ENCODE measurements at regions not wholly inside any gene's neighbourhood (a gene's known extent, or its start where the extent isn't known, plus 50 kb on each side); places are given as distances from the start of the nearest gene placed in this dataset.

- ChIA-PET CTCF (no interaction called here), POLR2A (no interaction called here)
- no peak for TF ChIP-seq CTCF (IDR thresholded peaks at IDR 0.05; ENCODE audit: insufficient read depth, low read length, missing control alignments)
- no peak for DNase-seq (ENCODE audit: low read depth, low spot score)
- H3K4me3 ChIP-seq (ENCODE audit: low read depth, low read length), result no peak overlapping the region
Observed at GRCh38 chr1:98428864-98429263, 232.7 kb upstream of the SNX7 start.

DNA sequence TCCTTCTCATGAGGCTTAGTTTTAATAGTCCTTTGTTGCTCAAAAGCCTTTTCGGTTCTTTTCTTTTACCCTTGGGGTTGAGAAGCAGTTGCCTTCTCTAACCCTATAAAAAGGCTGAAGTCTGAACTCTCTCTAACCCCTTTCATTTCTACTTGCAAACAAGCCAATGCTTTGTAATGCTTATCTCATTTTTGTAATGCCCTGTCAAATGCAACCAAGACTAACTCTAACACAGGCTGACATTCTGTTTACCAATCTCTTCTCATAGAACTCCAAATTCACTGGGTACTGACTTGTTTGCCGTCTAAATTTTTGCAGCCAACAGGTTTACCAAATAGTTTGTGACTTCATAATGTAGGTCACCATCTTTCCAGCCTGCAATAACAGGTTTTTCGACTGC, 233.9 kb upstream of the SNX7 start:
- ChIA-PET POLR2A (no interaction called here), CTCF (no interaction called here)
- TF ChIP-seq CTCF (IDR thresholded peaks at IDR 0.05; ENCODE audit: insufficient read depth, low read length, missing control alignments), result no peak
- no peak for DNase-seq (ENCODE audit: low read depth, low spot score)
- H3K4me3 ChIP-seq (ENCODE audit: low read depth, low read length), result no peak overlapping the region

GRCh38 chr1:98426092-98426491, 235.4 kb upstream of the SNX7 start:
- TF ChIP-seq CTCF (IDR thresholded peaks at IDR 0.05; ENCODE audit: insufficient read depth, low read length, missing control alignments), result no peak
- no peak for DNase-seq (ENCODE audit: low read depth, low spot score)
- CTCF ChIA-PET, result no interaction called here
- POLR2A ChIA-PET, result no interaction called here
- H3K4me3 ChIP-seq (ENCODE audit: low read depth, low read length), result no peak overlapping the region

GRCh38 chr1:98422816-98423215, 238.7 kb upstream of the SNX7 start:
- H3K4me3 ChIP-seq (ENCODE audit: low read depth, low read length), result no peak overlapping the region
- POLR2A ChIA-PET, result no interaction called here
- no peak for TF ChIP-seq CTCF (IDR thresholded peaks at IDR 0.05; ENCODE audit: insufficient read depth, low read length, missing control alignments)
- DNase-seq (ENCODE audit: low read depth, low spot score), result no peak
- CTCF ChIA-PET, result interaction anchor here (0.6 kb wide), 1 partner anchor 903 kb away, joined by 3 read pairs; no protein-coding TSS in a partner anchor

DNA sequence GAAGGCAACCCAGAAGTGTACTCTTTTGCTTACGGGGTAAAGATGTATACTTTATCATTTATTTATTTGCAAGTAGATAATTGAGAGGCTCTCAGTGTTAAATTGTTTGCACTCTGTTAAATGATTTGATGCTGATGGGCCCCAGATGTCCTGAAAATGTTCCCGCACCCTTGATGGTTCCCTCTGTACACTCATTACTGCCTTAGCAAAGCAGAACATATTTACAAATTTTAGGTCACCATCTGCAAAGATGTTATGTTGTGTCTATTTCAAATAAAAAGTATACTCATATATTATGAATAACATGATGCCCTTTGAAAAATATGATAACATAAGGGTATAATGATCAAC, 240.5 kb upstream of the SNX7 start:
- TF ChIP-seq CTCF (IDR thresholded peaks at IDR 0.05; ENCODE audit: insufficient read depth, low read length, missing control alignments), result no peak
- ChIA-PET CTCF (interaction anchor here (1.6 kb wide), 1 partner anchor 371 kb away, joined by 3 read pairs; no protein-coding TSS in a partner anchor), POLR2A (no interaction called here)
- H3K4me3 ChIP-seq (ENCODE audit: low read depth, low read length), result no peak overlapping the region
- DNase-seq (ENCODE audit: low read depth, low spot score), result no peak

DNA sequence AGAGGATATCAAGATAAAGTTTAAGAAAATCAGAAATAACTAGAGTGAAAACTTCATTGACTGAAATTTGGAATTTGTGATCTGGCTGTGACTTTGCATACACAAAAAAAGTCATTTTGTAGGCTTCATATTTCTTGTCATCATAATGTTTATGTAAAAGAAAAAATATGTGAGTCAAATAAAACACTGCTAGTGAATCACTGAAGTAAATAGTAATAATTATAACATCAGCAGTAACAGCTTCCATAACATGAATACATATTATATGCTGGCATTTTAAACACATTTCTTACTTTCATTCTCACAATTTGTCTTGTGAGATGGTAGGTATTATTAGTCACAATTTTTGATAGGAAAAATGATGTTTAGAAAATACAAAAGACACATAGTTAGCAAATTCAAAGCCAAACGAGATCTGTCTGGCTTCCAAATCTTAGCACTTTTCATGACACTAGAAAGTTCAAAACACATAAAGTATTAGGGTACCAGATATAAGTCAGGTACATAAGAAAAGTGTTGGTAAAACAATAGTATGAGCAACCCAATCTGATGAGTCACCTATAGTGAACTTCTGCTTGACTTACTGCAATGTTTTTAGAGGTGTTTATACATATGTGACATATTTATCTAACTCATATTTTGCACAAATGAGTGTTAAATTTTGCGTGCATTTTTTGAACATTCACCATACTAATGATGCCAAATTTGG, 241.0 kb upstream of the SNX7 start:
- ChIA-PET POLR2A (no interaction called here), CTCF (interaction anchor here (1.6 kb wide), 1 partner anchor 371 kb away, joined by 3 read pairs; no protein-coding TSS in a partner anchor)
- no peak for DNase-seq (ENCODE audit: low read depth, low spot score)
- H3K4me3 ChIP-seq (ENCODE audit: low read depth, low read length), result no peak overlapping the region
- no peak for TF ChIP-seq CTCF (IDR thresholded peaks at IDR 0.05; ENCODE audit: insufficient read depth, low read length, missing control alignments)
